Astrocyte of the spinal cord (primary cell): ENCODE measurements at regions not wholly inside any gene's neighbourhood (a gene's known extent, or its start where the extent isn't known, plus 50 kb on each side); places are given as distances from the start of the nearest gene placed in this dataset.

ENCODE experiments used
- DNase-seq: peaks from one replicate; pipeline ENCODE4 v3.0.0; 2011; ENCODE audit warnings: low read depth, low spot score
- H3K4me3 ChIP-seq: 2 replicates; pipeline ENCODE4 v1.5.1; 2011; ENCODE audit warnings: low read depth, mild to moderate bottlenecking, low read length, moderate library complexity
- in situ Hi-C: cut with HindIII; loops from 2 replicates; pipeline ENCODE4 v1.10.0; 2017; ENCODE audit warnings: low sequenced_read_pairs
- TF ChIP-seq, protein P1 (sequence below): IDR thresholded peaks from 2 replicates; pipeline ENCODE4 v1.5.1; 2012; ENCODE audit warnings: low read depth, mild to moderate bottlenecking, low read length, inconsistent platforms

DNA sequence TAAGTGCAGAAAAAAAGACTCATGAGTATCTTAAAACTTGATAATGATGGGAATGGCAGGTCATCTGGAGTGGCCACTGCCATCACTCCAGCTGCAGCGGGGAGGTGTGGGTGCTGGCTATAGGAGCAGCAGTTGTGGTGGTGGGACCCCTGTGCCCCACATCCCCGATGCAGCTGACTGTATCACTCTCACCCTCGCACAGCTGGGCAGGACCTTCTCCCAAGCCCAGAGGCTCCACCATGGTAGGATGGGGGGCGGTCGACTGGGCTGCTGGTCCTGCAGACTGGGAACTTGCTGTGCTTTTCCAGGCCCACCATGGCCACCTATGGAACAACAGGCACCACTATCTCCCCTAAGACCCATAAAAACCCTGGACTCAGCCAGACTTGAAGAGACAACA lies 844.4 kb downstream of the SORCS1 start:
- H3K4me3 ChIP-seq = no peak overlapping the region
- in situ Hi-C loops = no loop called here
- TF ChIP-seq, protein P1, sequence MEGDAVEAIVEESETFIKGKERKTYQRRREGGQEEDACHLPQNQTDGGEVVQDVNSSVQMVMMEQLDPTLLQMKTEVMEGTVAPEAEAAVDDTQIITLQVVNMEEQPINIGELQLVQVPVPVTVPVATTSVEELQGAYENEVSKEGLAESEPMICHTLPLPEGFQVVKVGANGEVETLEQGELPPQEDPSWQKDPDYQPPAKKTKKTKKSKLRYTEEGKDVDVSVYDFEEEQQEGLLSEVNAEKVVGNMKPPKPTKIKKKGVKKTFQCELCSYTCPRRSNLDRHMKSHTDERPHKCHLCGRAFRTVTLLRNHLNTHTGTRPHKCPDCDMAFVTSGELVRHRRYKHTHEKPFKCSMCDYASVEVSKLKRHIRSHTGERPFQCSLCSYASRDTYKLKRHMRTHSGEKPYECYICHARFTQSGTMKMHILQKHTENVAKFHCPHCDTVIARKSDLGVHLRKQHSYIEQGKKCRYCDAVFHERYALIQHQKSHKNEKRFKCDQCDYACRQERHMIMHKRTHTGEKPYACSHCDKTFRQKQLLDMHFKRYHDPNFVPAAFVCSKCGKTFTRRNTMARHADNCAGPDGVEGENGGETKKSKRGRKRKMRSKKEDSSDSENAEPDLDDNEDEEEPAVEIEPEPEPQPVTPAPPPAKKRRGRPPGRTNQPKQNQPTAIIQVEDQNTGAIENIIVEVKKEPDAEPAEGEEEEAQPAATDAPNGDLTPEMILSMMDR = no peak
- no peak for DNase-seq

DNA sequence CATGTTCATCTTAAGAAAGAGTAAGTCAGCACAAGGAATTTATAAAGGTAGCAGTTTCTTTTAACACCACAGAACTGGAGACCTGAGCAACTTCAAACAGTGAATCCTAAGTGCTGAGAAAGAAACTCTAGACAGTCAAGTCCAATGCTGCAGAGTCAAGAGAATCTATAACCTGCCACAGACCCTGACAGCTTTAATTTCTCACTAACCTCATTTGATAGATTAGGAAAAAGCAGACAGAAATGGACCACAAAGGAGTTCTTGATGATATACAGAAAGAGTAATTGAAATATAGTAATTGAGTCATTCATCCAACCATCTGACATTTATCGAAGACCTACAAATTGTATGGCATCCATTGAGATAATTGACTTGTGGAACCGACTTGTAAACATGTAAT lies 847.0 kb downstream of the SORCS1 start:
- no peak for DNase-seq
- in situ Hi-C loops = no loop called here
- TF ChIP-seq, protein P1 = no peak

DNA sequence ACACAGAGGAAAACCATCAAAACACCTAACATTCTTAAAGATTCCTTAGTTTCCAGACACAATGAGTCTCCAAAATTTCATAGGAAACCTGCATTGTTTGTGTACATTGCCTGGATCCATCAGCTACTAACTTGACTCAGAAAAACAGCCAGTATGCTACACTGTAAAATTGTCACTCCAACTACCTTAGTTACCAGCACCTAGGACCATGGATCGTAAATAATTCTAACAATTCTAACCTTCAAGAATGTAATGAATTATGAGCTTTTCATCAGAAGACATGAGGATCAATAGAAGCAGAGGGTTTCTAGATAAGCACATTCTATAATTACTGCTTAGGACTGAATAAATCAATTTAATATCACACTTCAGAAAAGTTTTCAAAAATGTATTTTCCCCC lies 851.5 kb downstream of the SORCS1 start:
- in situ Hi-C loops = no loop called here
- no peak overlapping the region for H3K4me3 ChIP-seq
- TF ChIP-seq, protein P1 = no peak
- no peak for DNase-seq

More for the DNA sequence above, 847.0 kb downstream of the SORCS1 start:
- no peak overlapping the region for H3K4me3 ChIP-seq

DNA sequence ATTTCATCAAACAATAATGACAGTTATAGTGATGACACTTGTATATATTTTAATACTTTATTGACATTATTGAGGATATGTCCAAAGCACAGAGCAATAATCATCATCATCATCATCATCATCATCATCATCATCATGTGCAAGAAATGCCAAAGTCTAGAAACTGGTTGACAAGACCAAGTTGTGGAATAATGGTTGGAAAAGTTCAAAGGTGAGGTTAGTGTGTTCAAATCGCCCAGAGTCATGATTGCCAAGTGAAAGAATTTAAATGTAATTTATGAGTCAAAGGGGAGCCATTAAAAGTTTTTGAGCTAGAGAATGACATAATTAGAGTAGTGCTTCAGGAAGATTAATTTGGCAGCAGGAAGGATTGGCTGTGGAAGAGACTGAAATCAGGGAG lies 852.4 kb downstream of the SORCS1 start:
- in situ Hi-C loops = no loop called here
- DNase-seq = no peak
- H3K4me3 ChIP-seq = no peak overlapping the region
- TF ChIP-seq, protein P1 = no peak

DNA sequence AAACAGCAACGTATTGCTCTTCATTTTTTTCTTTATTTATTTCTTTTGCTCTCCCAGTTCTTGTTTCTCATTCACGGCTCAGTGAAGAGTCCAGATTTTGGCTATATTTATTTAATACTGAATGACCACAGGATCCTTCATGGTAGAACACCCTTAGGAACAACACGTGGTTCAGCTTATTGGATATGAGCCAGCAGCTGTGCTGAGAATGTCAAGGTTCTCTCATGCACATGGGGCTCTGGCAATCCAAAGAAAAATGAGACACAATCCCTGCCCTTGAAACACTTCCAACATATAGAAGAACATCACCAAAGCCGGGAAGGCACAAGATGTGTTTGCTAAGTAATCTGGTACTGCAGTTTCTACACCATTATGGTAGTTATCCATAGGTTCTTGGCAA lies 852.9 kb downstream of the SORCS1 start:
- no peak overlapping the region for H3K4me3 ChIP-seq
- TF ChIP-seq, protein P1 = no peak
- in situ Hi-C loops = no loop called here
- DNase-seq = no peak

DNA sequence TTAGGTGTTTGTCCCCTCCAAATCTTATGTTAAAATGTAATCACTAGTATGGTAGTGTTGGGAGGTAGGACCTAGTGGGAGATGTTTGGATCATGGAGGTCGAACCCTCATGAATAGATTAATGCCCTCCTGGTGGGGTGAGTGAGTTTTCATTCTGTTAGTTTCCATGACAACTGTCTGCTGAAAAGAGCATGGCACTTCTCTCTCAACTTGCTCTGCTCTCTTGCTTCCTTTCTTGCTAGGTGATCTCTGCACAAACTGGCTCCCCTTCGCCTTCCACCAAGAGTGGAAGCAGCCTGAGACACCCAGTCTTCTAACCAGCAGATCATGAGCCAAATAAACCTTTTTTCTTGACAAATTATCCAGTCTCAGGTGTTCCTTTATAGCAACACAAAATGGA lies 853.9 kb downstream of the SORCS1 start:
- H3K4me3 ChIP-seq = no peak overlapping the region
- in situ Hi-C loops = no loop called here
- TF ChIP-seq, protein P1 = no peak
- DNase-seq = no peak

DNA sequence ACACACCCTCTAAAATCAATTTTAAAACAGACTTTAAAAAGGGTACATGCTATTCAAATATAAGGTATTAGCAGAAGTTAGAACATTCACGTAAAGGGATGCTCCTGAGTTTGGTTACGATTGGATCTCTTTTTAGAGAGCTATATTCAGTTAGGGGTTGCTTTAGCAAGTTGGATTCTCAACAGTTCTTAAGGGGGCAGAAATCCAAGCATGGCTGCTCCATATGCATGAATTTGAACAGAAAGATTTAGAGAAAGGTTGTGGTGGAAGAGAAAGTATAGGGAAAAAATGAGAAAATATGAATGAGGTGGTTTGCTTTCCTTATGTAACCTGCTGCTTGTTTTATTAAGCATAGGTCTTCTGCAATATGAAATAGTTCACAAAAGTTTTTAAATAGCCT lies 855.1 kb downstream of the SORCS1 start:
- H3K4me3 ChIP-seq = no peak overlapping the region
- in situ Hi-C loops = no loop called here
- TF ChIP-seq, protein P1 = no peak
- DNase-seq = no peak
